CD4-positive, alpha-beta T cell (primary cell): ENCODE measurements at regions not wholly inside any gene's neighbourhood (a gene's known extent, or its start where the extent isn't known, plus 50 kb on each side); places are given as distances from the start of the nearest gene placed in this dataset.

Experiments
- ATAC-seq: fragments of 200-7000 bp; cut with Tn5 transposase; one replicate; pipeline ENCODE4 v1.10.0; 2022; ENCODE audit warnings: mild to moderate bottlenecking; ENCODE audit not compliant: poor library complexity
- CTCF ChIA-PET: fragments of 350-600 bp; sonication (Branson Sonifier 250); formaldehyde crosslinking; loops from one replicate; lab custom pipeline; 2021; ENCODE audit warnings: antibody characterized with exemption, inconsistent platforms; lab: Charles Lee
- POLR2A ChIA-PET: fragments of 350-600 bp; sonication (Branson Sonifier 250); formaldehyde crosslinking; loops from one replicate; lab custom pipeline; 2021; ENCODE audit warnings: antibody characterized with exemption, inconsistent platforms; lab: Charles Lee
- DNase-seq, 14 experiments: peaks; one replicate each; pipeline ENCODE4 v3.0.0-alpha.2; 2013 to 2020; ENCODE audit warnings: mixed read lengths in 2 of 14
- H3K27ac ChIP-seq, 2 donors: one replicate each; pipeline versions ENCODE4 v1.5.1 to v1.7.0; 2013; ENCODE audit warnings: low read length in 2 of 2, low read depth in 1 of 2, mild to moderate bottlenecking in 1 of 2
- H3K27me3 ChIP-seq, 2 experiments: 1 replicate in 1 of 2; 2 replicates in 1 of 2; pipeline versions ENCODE4 v1.6.1 to v1.7.0; 2013; ENCODE audit warnings: low read length in 2 of 2, control low read depth in 1 of 2, mild to moderate bottlenecking in 1 of 2, moderate library complexity in 1 of 2; ENCODE audit not compliant: insufficient read depth in 2 of 2, control insufficient read depth in 1 of 2
- H3K36me3 ChIP-seq: one replicate; pipeline ENCODE4 v1.6.1; 2013; ENCODE audit warnings: low read length, control low read depth; ENCODE audit not compliant: insufficient read depth
- H3K4me1 ChIP-seq: one replicate; pipeline ENCODE4 v1.6.1; 2013; ENCODE audit warnings: low read length, control low read depth; ENCODE audit not compliant: insufficient read depth
- H3K4me3 ChIP-seq: one replicate; pipeline ENCODE4 v1.5.1; 2013; ENCODE audit warnings: mild to moderate bottlenecking, low read length, moderate library complexity
- H3K9me3 ChIP-seq, 2 experiments: 1 replicate in 1 of 2; 2 replicates in 1 of 2; pipeline versions ENCODE4 v1.6.1 to v1.7.0; 2013; ENCODE audit warnings: low read length in 2 of 2, mild to moderate bottlenecking in 2 of 2, control low read depth in 1 of 2, moderate library complexity in 1 of 2; ENCODE audit not compliant: control insufficient read depth in 1 of 2, insufficient read depth in 1 of 2
- H3K27ac Mint-ChIP-seq: one replicate; pipeline ENCODE4 v1.8.0; 2020; ENCODE audit warnings: mixed read lengths
- H3K27me3 Mint-ChIP-seq: one replicate; pipeline ENCODE4 v1.8.0; 2021; ENCODE audit warnings: mixed read lengths
- H3K36me3 Mint-ChIP-seq: one replicate; pipeline ENCODE4 v1.8.0; 2021; ENCODE audit warnings: low read depth, mixed read lengths
- H3K4me1 Mint-ChIP-seq: one replicate; pipeline ENCODE4 v1.8.0; 2021; ENCODE audit warnings: low read depth, mixed read lengths
- H3K4me3 Mint-ChIP-seq: one replicate; pipeline ENCODE4 v1.8.0; 2020; ENCODE audit warnings: mild to moderate bottlenecking, mixed read lengths
- H3K9me3 Mint-ChIP-seq: one replicate; pipeline ENCODE4 v1.8.0; 2020; ENCODE audit warnings: mixed read lengths
- CTCF ChIP-seq: fragments of 200-600 bp; IDR thresholded peaks from one replicate; pipeline ENCODE4 v1.8.0; 2022; ENCODE audit warnings: antibody characterized with exemption, mild to moderate bottlenecking
- intact Hi-C, 2 experiments: fragments of 100-400 bp; cut with DNase I in 1 of 2; cut with micrococcal nuclease in 1 of 2; formaldehyde crosslinking; loops; one replicate each; pipeline versions ENCODE4 v1.15.1 to v1.9.0; 2023 to 2025; cut with DNase I, micrococcal nuclease

GRCh38 chr5:1748271-1748670 is 51.4 kb downstream of the MRPL36 start:
- intact Hi-C loops: no loop called here
- no peak for TF ChIP-seq CTCF
- H3K4me3 ChIP-seq: no peak overlapping the region
- Mint-ChIP-seq H3K27ac (no peak overlapping the region), H3K27me3 (peaks cover 4% of the 10 kb centered on the region), H3K36me3 (no peaks in the 10 kb centered on the region), H3K9me3 (no peaks in the 10 kb centered on the region), H3K4me1 (no peaks in the 10 kb centered on the region), H3K4me3 (no peak overlapping the region)
- H3K27ac ChIP-seq: no peak overlapping the region
- POLR2A ChIA-PET: no interaction called here
- H3K4me1 ChIP-seq: no peaks in the 10 kb centered on the region
- H3K36me3 ChIP-seq: no peaks in the 10 kb centered on the region
- ATAC-seq: no peak
- peaks cover 0 to 4% of the 10 kb centered on the region in 2 experiments for H3K9me3 ChIP-seq
- peaks cover 0 to 18% of the 10 kb centered on the region in 2 experiments for H3K27me3 ChIP-seq
- CTCF ChIA-PET: no interaction called here
- peak in 1 of 14 experiments; percentile 0 for DNase-seq

GRCh38 chr5:1747803-1748085 is 51.9 kb downstream of the MRPL36 start:
- Histone ChIP-seq H3K4me3 (no peak overlapping the region), H3K36me3 (no peaks in the 10 kb centered on the region), H3K27me3 (peaks cover 0 to 22% of the 10 kb centered on the region in 2 experiments), H3K27ac (no peak overlapping the region), H3K4me1 (no peaks in the 10 kb centered on the region), H3K9me3 (peaks cover 0 to 4% of the 10 kb centered on the region in 2 experiments)
- no peak overlapping the region for H3K27ac Mint-ChIP-seq
- H3K9me3 Mint-ChIP-seq: no peaks in the 10 kb centered on the region
- H3K4me1 Mint-ChIP-seq: no peaks in the 10 kb centered on the region
- ATAC-seq (no peak), DNase-seq (peak in 1 of 14 experiments; percentile 1)
- H3K36me3 Mint-ChIP-seq: no peaks in the 10 kb centered on the region
- ChIA-PET POLR2A (no interaction called here), CTCF (no interaction called here)
- TF ChIP-seq CTCF: no peak
- peaks cover 4% of the 10 kb centered on the region for H3K27me3 Mint-ChIP-seq
- no peak overlapping the region for H3K4me3 Mint-ChIP-seq
- intact Hi-C loops: no loop called here

- no peak for TF ChIP-seq CTCF
- no peak overlapping the region for H3K27ac ChIP-seq
- no peaks in the 10 kb centered on the region for H3K36me3 Mint-ChIP-seq
- peaks cover 0 to 22% of the 10 kb centered on the region in 2 experiments for H3K27me3 ChIP-seq
- H3K4me3 Mint-ChIP-seq: no peak overlapping the region
- intact Hi-C loops: no loop called here
- peaks cover 8% of the 10 kb centered on the region for H3K27me3 Mint-ChIP-seq
- peaks cover 2% of the 10 kb centered on the region for H3K9me3 Mint-ChIP-seq
- H3K36me3 ChIP-seq: no peaks in the 10 kb centered on the region
- DNase-seq: peak in 2 of 14 experiments; percentile 2 to 31
- H3K4me1 ChIP-seq: no peaks in the 10 kb centered on the region
- H3K9me3 ChIP-seq: peaks cover 0 to 4% of the 10 kb centered on the region in 2 experiments
- H3K4me3 ChIP-seq: no peak overlapping the region
- no peak overlapping the region for H3K27ac Mint-ChIP-seq
- no peaks in the 10 kb centered on the region for H3K4me1 Mint-ChIP-seq
- CTCF ChIA-PET: no interaction called here
- ATAC-seq: no peak
- POLR2A ChIA-PET: no interaction called here
These were observed 52.4 kb downstream of the MRPL36 start for GRCh38 chr5:1747079-1747802.
